ENCODE measurements at regions not wholly inside any gene's neighbourhood (a gene's known extent, or its start where the extent isn't known, plus 50 kb on each side); places are given as distances from the start of the nearest gene placed in this dataset.

DNA sequence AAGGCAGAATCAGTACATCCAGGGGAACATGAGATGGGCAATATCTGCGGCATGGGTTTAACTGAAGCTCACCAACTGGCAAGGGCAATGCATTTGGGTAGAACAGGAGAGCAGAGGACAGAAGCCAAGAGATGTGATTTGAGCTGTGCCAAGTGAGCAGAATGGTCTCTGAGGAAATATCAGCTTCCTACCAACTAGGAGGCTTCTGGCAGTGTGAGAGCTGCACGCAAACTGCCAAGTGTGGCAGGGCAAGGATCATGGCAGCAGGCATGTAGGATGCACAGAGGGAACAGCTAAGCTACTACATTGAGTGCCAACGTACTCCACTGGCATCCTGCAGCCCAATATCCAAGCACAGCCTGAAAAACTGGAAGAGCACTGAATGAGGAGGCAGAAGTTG is 1036.5 kb downstream of the TUSC7 start:
- DNase-seq: no peak

DNA sequence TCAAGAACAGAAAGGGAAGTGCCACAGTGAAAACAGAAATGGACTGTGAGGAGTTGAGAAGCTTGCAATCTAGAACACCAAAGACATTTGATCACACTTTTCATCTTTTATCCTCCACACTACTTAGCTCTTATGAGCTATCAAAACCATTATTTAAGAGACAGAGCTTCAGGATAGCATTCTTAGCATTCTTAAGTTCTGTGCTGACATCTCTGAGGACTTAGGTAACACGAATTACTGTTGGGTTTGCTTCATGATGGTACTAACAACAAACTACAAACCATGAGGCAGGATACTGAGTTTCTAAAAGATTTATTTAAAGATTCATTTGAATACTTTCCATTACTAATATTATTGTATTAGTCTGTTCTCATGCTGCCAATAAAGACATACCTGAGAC is 1038.6 kb downstream of the TUSC7 start:
- no peak for DNase-seq

DNA sequence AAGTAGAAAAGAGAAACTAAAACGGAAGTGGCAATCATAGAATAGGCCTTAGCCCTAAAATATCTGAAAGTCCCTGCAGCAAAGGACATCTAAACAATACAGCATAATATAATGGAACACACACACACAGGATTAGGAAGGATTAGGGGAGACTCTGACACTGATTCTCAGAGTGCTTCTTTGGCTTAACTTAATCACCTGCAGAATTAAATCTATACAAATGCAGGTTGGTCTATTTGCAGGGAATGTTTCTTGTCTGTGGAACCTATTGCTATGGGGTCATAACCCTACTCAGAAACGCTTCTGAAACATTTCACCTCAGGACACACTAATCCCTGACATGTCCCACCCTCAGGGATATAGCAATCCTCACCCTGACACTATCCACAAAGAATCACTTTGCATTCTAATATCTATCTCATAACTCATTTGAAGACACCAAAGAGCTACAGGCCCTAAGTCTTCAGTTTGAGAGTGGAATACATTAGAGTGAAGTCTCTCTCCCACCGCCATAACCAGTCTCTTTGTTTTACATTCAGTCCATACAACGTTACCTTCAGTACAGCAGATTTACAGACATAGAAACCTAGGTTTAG is 1041.2 kb downstream of the TUSC7 start:
- no peak for DNase-seq

DNA sequence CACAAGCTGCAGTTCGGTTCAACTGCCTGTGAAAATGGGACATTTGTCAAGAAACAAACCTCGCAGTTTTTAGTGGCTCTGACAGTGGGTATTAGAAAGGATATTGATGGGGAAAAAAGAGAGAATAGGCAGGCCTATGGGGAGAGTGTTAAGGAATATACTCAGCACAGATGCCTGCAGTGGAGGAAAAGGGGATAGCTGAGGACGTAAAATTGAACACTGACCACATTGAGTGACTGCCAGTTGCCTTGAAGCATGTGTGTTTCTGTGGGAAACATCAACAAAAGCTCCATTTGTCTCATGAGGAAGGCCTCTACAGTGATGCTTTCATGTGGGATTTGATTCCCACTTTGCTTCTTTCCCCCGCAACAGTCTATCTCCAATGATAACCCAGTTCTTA is 1042.1 kb downstream of the TUSC7 start:
- no peak for DNase-seq

DNA sequence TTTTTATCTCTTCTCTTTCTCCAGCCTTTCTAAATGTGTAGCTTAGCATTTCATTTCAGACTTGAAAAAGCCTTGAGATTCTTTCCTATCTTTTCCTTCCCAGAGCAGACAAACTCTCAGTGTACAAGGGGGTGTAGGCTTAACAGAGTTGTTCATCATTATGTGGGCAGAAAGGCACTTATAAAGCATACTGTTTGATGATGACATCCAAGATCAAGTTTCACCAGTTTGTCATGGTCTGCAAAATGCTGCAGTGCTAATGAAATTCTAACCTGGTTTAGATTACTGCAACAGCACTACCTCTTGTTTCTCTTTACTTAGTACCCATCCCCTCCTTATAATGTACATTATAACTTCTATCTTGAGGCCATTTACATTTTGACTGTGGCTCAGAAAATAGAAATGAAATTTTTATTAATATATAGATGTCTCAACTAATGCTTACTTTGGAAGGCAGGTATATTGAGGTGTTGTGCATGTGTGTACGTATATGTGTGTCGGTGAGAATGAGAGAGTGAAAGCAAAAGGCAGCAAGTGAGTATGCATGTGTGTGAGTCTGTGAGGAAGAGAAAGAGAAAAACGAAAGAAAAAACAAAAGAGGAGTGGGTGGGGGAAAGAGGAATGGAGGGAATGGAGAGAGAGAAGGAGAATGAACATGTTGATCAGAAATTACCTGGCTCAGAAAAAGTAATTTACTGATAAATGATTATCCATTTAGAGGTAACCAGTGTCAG is 1043.6 kb downstream of the TUSC7 start:
- no peak for DNase-seq

DNA sequence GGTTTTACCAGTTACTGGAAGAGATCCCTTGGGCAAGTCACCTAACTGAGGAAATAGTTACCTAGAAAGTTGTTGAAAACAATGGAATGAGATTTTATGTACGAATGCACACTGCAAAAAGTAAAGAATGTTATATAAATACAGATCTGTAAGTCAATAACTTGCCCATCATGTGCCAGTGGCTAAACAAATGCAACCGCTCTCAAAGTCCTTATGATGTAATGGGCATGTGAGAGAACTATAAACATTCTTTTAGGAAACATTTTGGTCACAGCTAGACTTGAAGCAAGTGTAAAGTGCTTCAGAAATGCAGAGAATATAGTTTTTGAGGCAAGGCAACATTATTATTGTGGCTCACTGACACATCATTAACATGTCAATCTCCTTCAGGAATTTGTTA is 1044.5 kb downstream of the TUSC7 start:
- DNase-seq: no peak

DNA sequence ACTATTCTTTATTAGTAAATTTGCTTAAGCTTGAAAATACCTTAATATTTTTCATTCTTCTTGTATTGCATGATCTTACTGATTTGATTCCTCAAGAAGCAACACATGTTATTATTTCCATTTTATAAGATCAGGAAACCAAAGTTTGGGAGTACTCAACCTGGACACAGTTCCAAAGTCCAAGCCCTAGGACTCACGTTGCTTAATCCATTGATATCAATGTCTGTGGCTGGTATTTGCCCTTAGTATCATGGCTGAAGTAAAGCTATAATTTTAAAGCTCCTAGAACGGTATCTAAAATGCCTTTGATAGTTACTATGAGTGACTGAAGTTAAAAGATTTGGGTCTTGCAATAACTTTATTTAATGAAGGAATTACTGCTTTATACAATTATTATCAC is 1045.3 kb downstream of the TUSC7 start:
- no peak for DNase-seq

DNA sequence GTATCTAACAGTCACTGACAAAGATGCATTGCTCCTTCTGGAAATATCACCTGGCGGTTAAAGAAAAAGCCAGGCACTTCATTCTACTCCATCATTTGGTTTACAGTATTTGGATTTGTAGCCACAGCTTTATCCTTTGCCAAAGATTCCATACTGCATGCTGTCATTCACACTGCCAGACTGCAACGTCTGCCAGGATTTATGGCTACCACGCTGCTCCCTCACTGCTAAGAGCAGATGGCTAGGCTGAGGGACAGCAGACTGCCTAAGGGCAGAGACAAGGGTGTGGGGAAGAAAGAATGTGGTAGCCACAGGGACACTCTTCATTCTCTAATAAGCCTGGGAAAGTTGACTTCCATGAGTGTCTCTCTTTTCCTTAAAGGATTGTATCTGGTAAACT is 1047.0 kb downstream of the TUSC7 start:
- no peak for DNase-seq

DNA sequence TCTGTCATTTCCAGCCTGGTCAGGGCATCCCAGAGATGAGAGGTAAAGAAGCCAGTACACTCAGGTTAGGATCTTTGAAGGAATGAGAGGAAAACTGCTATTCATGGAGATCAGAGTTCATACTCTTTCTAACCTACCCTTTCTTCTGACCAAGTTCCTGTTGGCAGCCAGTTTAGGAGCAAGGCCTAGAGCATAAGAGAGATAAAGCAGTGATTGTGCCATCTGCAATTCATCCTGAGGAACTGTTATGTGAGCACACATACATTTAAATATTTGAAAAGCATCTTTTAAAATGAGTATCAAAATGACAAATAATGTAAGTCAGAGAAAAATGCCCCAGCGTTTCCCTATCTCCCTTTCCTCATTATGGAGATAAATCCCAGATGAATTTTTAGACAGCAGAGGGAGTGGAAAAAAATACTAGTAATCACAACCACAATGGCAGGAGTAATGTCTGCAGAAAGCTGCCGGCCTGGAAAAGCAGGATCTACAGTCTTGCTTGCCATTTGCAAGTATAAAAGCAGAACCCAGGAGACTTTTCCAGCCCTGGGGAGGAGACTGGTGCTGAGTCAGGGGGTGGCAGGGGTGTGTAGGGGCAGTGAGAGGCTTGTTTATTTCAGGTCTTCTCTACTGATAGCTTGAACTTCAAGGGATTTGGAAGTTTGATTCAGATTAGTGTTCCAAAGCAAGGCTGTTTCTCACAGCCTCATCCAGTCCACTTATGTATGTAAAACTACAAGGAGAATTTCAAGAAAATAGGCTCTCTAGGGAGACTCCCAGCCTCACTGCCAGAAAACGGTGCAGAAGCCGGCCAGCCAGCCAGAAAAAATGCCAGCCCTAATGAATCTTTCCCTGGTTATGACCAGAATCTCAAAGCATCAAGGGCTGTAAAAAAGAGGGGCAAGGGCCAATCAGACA is 1052.4 kb downstream of the TUSC7 start:
- DNase-seq: no peak

DNA sequence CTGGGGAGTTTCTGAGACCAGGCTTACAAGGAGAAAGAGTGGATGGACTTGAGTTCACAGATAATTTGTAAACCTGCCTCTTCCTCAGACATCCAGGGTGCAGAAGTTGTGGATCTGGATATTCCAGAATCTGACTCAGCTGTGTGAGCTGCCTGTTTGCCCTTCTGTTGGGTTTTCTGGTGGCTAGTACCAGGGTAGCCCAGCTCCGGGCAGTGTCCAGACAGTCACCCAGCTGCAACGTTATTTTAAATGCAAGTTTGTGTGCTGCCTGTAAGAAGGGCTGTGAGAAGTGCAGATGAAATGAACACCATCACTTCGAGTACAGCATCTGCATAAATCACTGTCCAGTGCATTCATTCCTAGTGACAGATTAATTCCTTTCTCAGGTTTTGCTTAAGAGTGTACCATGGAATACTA is 1053.0 kb downstream of the TUSC7 start:
- no peak for DNase-seq

DNA sequence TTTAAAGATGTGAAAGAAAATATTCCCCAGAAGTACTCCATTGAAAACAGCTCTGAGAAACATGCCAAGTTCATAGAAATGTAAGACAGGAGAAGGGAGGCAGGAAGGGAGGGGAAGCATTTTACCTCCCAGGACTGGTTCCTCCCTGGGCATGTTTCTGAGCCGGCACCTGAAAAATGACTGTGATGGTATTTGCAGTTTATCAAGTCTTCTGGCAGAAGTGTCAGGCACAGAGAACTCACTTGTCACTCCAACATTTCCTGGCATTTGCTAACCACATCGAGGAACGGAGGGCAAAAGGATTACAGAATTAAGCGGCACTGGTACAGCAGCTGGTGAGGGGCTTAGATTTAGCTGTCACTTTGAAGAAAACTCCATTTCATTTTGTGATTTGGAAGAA is 1054.0 kb downstream of the TUSC7 start:
- DNase-seq: no peak

DNA sequence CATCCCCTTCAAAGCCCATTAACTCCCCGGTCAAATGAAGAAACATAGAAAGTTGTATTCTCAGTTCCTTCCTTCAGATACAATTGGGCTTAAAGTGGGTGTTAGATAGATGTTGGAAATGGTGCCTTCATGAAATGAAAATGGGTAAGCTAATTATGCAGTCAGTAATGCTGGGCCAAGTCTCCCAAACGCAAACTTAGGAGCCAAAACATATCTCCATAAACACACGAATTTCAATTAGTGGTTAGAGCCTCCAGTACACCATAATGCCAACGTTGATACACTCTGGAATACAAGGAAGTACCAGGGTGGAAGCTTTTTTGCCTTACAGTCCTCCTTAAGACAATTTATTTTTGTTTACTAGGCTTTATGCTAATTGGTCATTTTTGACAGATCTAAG is 1059.0 kb downstream of the TUSC7 start:
- no peak for DNase-seq

DNA sequence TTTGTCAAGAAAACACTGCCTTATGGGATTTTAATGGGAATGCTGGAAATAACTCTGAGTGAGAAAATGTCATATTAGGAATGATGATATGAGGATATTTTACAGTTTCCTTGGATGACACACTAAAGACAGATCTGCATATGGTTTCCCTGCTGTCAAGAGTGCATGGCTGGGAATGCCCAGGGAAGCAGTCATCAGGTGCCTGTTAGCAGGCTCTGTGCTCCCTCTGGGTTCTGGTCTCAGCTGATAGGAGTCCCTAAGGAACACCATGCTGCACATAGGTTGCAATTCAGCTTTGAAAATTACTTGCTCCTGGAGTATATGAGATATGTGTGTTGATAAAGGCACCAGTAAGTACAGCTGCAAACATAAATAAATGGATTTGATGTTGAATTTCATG is 1064.6 kb downstream of the TUSC7 start:
- DNase-seq: no peak

DNA sequence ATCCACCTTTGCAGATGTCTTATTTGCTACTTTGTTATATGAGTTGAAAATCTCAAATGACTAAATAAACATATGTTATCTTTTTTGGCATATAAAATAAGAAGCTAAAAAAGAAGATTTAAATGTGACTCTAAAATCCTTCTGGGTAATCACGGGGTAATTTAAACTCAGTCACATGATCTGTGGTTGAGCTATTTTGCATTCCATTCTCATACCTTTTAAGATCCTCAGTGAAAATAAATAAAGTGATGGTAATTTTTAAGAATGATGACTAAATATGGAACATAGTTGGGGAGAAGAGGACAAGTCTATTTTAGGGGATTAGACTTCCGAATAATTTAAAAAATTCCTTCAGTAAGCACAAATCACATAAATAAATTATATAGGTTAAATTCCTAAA is 1076.8 kb downstream of the TUSC7 start:
- DNase-seq: no peak

DNA sequence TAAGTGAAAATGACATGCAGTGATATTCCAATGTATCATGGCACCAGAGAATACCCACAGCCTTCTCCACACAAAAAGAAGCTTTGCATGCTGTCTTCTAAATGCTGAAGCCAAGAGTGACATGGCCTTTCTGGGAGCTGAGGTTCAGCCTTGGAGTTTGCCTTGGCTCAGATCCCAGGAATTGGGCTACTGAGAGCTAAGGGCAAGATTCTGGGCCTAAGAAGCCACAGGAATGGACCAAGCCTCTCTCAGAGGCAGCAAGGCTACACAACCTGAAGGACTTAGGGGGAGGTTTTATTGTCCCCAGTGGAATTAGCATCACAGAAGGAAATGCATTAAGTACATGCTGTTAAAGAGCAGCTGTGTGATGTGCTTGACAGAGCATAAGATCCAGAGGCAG is 1078.5 kb downstream of the TUSC7 start:
- peak; percentile 3 for DNase-seq

DNA sequence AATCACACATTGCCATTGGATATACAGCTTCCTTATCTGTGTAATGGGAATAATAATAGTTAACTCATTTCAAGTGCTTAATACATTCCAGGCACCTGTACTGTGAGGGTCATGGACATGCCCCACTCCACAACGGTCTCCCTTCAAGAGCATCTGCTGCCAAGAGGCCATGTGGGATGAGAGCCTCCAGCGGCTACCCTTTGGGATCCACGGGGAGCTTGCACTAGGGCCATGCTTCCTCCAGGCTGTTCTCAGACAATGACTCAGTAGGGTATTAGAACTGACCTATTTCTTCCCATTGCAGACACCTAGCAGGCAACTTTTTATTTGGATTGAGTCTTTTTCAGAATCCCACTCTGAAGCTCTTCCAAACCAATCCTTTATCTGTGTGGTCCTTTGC is 1078.9 kb downstream of the TUSC7 start:
- no peak for DNase-seq

DNA sequence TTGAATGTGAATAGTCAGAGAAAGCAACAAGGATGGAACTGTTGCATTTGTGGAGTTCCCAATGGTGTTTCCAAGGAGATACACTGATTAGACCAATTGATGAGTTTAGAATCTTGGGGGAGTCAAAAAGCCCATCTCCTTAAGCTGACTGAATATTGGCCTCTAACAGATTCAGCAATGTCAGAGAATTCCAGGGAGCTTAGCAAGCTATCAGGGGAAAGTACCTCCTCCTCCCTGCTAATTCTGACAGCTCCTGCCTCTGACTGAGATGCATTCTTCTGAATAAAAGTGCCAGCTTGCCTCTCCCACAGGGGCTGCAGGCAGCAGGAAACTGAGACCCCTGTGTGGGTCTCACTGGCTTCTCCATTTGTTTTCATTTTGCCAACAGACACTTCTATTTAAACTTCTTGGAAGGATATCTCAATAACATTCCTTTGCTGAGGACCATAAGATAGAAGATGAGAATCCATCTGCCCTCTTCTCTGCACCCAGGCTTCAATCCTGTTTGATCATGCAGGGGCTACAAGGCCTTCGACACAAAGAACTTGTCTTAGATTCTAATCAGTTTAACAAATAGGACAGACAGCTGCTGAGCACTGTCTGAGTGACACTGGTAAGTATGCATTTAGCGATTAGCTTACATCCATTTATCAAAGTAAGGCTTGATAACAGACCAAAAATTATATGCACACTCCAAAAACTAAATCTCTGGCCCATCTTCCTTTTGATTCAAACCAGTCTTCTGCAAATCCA is 1080.8 kb downstream of the TUSC7 start:
- no peak for DNase-seq

DNA sequence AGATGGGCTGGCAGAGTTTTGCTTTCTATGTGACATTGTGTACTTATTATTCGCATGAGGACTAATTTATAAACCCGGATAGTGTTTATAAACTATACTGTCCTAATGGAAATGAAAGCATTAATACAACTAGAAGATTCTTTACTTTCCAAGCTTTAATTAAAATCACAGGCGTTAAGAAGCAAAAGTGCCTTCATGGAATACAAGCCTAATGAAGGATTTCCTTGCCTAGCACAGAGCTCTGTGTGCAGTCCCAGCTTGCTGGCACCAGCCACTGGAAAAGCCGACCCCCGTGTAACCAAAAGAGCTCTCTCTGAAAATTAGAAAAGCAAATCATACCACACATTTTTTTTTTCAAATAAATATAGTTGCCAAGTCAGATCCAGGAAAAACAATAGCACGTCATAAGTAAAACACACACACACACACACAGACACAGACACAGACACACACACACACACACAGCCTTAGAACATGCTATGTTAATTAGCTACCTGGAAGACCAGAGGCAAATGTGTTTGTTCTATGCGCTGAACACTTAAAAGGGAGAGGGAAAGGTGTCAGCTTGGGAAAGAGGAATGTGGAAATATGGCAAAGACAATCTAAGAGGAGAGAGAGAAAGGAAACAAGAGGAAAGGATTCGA is 1084.2 kb downstream of the TUSC7 start:
- DNase-seq: no peak

DNA sequence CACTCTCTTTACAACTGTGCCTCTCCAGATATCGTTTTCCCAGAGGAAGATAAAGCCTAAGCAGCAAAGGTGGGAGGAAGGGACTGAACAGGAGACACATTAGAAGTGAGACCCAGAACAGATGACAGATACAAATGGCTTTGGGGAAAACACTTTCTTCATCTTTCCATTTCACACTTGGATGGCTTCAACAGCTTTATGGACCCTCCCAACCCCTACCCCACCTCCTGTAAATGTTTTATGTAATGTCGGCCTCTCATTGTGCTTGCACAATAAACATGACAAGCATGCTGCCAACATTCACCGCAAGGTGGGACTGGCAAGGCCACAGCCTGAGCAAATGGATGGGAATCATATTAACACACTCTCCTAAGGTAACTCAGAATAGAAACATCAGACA is 1088.6 kb downstream of the TUSC7 start:
- no peak for DNase-seq

DNA sequence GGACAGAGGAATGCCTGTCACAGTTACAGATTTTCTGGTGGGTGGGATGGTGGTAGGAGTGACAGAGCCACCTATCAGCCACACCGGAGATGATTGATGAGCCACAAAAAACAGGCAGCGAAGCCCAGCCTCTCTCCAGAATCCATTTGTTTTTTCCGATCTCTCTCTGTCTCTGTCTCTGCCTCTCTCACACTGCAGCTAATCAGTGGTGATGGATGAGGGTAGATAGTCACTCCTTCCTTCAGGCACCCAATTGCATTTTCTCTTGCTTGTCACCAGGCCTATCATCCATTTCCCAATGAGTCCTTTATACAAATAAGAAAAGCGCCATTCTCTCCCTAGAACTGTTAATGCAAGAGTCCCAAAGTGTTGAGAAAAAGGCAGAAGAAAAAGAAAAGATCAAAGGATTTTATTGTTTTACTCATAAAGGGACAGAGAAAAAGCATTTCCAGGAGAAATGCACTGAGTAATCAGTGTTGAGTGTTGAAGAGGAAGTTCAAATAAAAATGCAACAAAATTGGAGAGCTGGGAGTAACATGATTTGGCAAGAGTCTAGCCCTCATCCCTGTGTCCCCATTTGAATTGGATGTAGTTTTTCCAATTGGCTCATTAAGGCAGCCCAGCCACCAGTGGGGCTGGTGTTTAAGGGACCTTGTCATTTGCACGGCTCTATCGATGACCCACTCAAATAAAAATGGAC is 1089.3 kb downstream of the TUSC7 start:
- no peak for DNase-seq

DNA sequence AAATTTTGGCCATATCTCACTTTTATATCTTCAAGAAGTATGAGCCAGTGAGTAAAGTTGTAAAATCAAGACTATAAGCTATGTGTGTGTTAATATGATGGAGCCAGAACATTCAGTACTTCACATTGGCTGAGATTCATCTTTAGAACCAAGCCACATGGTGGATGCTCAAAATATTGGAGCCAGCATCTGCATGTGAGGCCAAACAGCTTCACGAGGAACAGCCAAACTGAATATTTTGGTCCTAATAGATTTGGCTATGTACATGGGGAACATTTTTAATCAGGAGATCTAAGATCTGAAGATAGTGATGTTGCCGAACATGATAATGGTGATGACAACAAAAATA is 1089.8 kb downstream of the TUSC7 start:
- no peak for DNase-seq

DNA sequence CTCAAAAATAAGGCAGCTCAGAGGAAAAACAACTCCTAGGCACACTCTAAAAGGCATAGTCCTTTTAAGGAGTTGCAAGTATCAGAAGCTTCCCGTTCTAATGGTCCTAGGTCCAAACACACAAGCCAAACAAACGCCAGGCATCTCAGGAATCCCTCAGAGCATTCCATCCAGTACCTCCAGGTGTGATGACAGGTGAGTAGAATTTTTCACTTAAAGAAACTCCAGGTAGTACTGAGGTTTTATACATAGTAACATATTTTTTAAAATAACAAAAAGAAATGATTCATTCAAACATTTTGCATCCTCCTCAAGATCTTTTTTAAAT is 1092.3 kb downstream of the TUSC7 start:
- DNase-seq: no peak

Measured in NCI-H345 (cell line).